ENCODE measurements at regions not wholly inside any gene's neighbourhood (a gene's known extent, or its start where the extent isn't known, plus 50 kb on each side); places are given as distances from the start of the nearest gene placed in this dataset.

GRCh38 chr7:108861071-108861470, 291.4 kb downstream of the DNAJB9 start:
- TF ChIP-seq CTCF (IDR thresholded peaks at IDR 0.05; ENCODE audit: borderline replicate concordance, insufficient read depth, low read depth, low read length): no peak
- no peak overlapping the region for H3K4me3 ChIP-seq (ENCODE audit: low read depth, low read length)

- H3K4me3 ChIP-seq (ENCODE audit: low read depth, low read length): no peak overlapping the region
- no peak for TF ChIP-seq CTCF (IDR thresholded peaks at IDR 0.05; ENCODE audit: borderline replicate concordance, insufficient read depth, low read depth, low read length)
Measured at GRCh38 chr7:108863227-108863848, 293.7 kb downstream of the DNAJB9 start.

- H3K4me3 ChIP-seq (ENCODE audit: low read depth, low read length): no peak overlapping the region
- no peak for TF ChIP-seq CTCF (IDR thresholded peaks at IDR 0.05; ENCODE audit: borderline replicate concordance, insufficient read depth, low read depth, low read length)
Measured at GRCh38 chr7:108869070-108869469, 299.4 kb downstream of the DNAJB9 start.

- peak; percentile 41; the same call in 1 of the 2 replicates for TF ChIP-seq CTCF (IDR thresholded peaks at IDR 0.05; ENCODE audit: borderline replicate concordance, insufficient read depth, low read depth, low read length)
- no peak overlapping the region for H3K4me3 ChIP-seq (ENCODE audit: low read depth, low read length)
Measured at GRCh38 chr7:108875139-108875538, 305.5 kb downstream of the DNAJB9 start.

- no peak for TF ChIP-seq CTCF (IDR thresholded peaks at IDR 0.05; ENCODE audit: borderline replicate concordance, insufficient read depth, low read depth, low read length)
- no peak overlapping the region for H3K4me3 ChIP-seq (ENCODE audit: low read depth, low read length)
Measured at GRCh38 chr7:108890862-108891261, 321.2 kb downstream of the DNAJB9 start.

- H3K4me3 ChIP-seq (ENCODE audit: low read depth, low read length): no peak overlapping the region
- no peak for TF ChIP-seq CTCF (IDR thresholded peaks at IDR 0.05; ENCODE audit: borderline replicate concordance, insufficient read depth, low read depth, low read length)
Measured at GRCh38 chr7:108908456-108908855, 338.8 kb downstream of the DNAJB9 start.

GRCh38 chr7:108911016-108911415, 341.3 kb downstream of the DNAJB9 start:
- TF ChIP-seq CTCF (IDR thresholded peaks at IDR 0.05; ENCODE audit: borderline replicate concordance, insufficient read depth, low read depth, low read length): no peak

More at GRCh38 chr7:108911016-108911415, 341.3 kb downstream of the DNAJB9 start:
- H3K4me3 ChIP-seq (ENCODE audit: low read depth, low read length): no peak overlapping the region

All from GM12875 (cell line).